Stimulated activated naive CD8-positive, alpha-beta T cell treated with anti-CD3 and anti-CD28 coated beads, Interleukin-15, Interleukin-2, amounts not matched to agents 100 ng/mL and 50 ng/mL, for 24 hours (primary cell): ENCODE measurements at regions not wholly inside any gene's neighbourhood (a gene's known extent, or its start where the extent isn't known, plus 50 kb on each side); places are given as distances from the start of the nearest gene placed in this dataset.
A peak's percentile ranks its signal among the peaks of the same experiment; 100 is the strongest.

ENCODE experiments used
- H3K27ac Mint-ChIP-seq: one replicate; pipeline ENCODE4 v1.8.0; 2021; ENCODE audit warnings: mild to moderate bottlenecking, mixed read lengths
- H3K27me3 Mint-ChIP-seq: one replicate; pipeline ENCODE4 v1.8.0; 2021; ENCODE audit warnings: mixed read lengths
- H3K36me3 Mint-ChIP-seq: one replicate; pipeline ENCODE4 v1.8.0; 2021; ENCODE audit warnings: low read depth, mixed read lengths
- H3K4me1 Mint-ChIP-seq: one replicate; pipeline ENCODE4 v1.8.0; 2021; ENCODE audit warnings: low read depth, mixed read lengths
- H3K4me3 Mint-ChIP-seq: one replicate; pipeline ENCODE4 v1.8.0; 2021; ENCODE audit warnings: mild to moderate bottlenecking, mixed read lengths
- H3K9me3 Mint-ChIP-seq: one replicate; pipeline ENCODE4 v1.8.0; 2021; ENCODE audit warnings: mixed read lengths

- Mint-ChIP-seq H3K27me3 (peaks cover 27% of the 10 kb centered on the region), H3K4me3 (no peak overlapping the region), H3K9me3 (no peaks in the 10 kb centered on the region), H3K36me3 (no peaks in the 10 kb centered on the region), H3K4me1 (peaks cover 9% of the 10 kb centered on the region), H3K27ac (peak overlapping the region; percentile 28)
Observed at GRCh38 chr10:28410420-28411135, 107.7 kb upstream of the MPP7 start.

- Mint-ChIP-seq H3K4me1 (peaks cover 9% of the 10 kb centered on the region), H3K27ac (no peak overlapping the region)
Observed at GRCh38 chr10:28411136-28411460, 108.2 kb upstream of the MPP7 start.

GRCh38 chr10:28411648-28412047 is 108.8 kb upstream of the MPP7 start:
- no peak overlapping the region for H3K4me3 Mint-ChIP-seq
- no peak overlapping the region for H3K27ac Mint-ChIP-seq
- peaks cover 9% of the 10 kb centered on the region for H3K4me1 Mint-ChIP-seq
- H3K9me3 Mint-ChIP-seq, result no peaks in the 10 kb centered on the region
- H3K27me3 Mint-ChIP-seq, result peaks cover 27% of the 10 kb centered on the region
- no peaks in the 10 kb centered on the region for H3K36me3 Mint-ChIP-seq

More at GRCh38 chr10:28411136-28411460, 108.2 kb upstream of the MPP7 start:
- H3K27me3 Mint-ChIP-seq, result peaks cover 27% of the 10 kb centered on the region
- H3K36me3 Mint-ChIP-seq, result no peaks in the 10 kb centered on the region
- H3K4me3 Mint-ChIP-seq, result no peak overlapping the region
- H3K9me3 Mint-ChIP-seq, result no peaks in the 10 kb centered on the region

- Mint-ChIP-seq H3K4me3 (no peak overlapping the region), H3K27ac (no peak overlapping the region), H3K4me1 (no peaks in the 10 kb centered on the region), H3K9me3 (no peaks in the 10 kb centered on the region), H3K36me3 (no peaks in the 10 kb centered on the region), H3K27me3 (peaks cover 12% of the 10 kb centered on the region)
Observed at GRCh38 chr10:28418069-28418468, 114.8 kb upstream of the WAC start.

GRCh38 chr10:28425422-28425821 is 107.5 kb upstream of the WAC start:
- H3K36me3 Mint-ChIP-seq, result no peaks in the 10 kb centered on the region
- no peak overlapping the region for H3K27ac Mint-ChIP-seq
- peaks cover 8% of the 10 kb centered on the region for H3K27me3 Mint-ChIP-seq
- H3K4me1 Mint-ChIP-seq, result no peaks in the 10 kb centered on the region
- no peaks in the 10 kb centered on the region for H3K9me3 Mint-ChIP-seq
- no peak overlapping the region for H3K4me3 Mint-ChIP-seq

GRCh38 chr10:28426392-28427159 is 106.3 kb upstream of the WAC start:
- no peaks in the 10 kb centered on the region for H3K9me3 Mint-ChIP-seq

GRCh38 chr10:28427376-28427775 is 105.5 kb upstream of the WAC start:
- Mint-ChIP-seq H3K4me3 (no peak overlapping the region), H3K4me1 (peaks cover 6% of the 10 kb centered on the region), H3K27ac (no peak overlapping the region), H3K27me3 (peaks cover 8% of the 10 kb centered on the region), H3K9me3 (no peaks in the 10 kb centered on the region), H3K36me3 (no peaks in the 10 kb centered on the region)

More at GRCh38 chr10:28426392-28427159, 106.3 kb upstream of the WAC start:
- no peak overlapping the region for H3K27ac Mint-ChIP-seq
- no peaks in the 10 kb centered on the region for H3K4me1 Mint-ChIP-seq
- H3K4me3 Mint-ChIP-seq, result no peak overlapping the region
- no peaks in the 10 kb centered on the region for H3K36me3 Mint-ChIP-seq
- peaks cover 8% of the 10 kb centered on the region for H3K27me3 Mint-ChIP-seq

- peaks cover 8% of the 10 kb centered on the region for H3K4me1 Mint-ChIP-seq
- peaks cover under 1% of the 10 kb centered on the region for H3K27me3 Mint-ChIP-seq
- H3K27ac Mint-ChIP-seq, result no peak overlapping the region
- H3K4me3 Mint-ChIP-seq, result no peak overlapping the region
- H3K9me3 Mint-ChIP-seq, result no peaks in the 10 kb centered on the region
- H3K36me3 Mint-ChIP-seq, result no peaks in the 10 kb centered on the region
Observed at GRCh38 chr10:28429045-28429444, 103.9 kb upstream of the WAC start.

GRCh38 chr10:28429573-28430216 is 103.2 kb upstream of the WAC start:
- Mint-ChIP-seq H3K36me3 (no peaks in the 10 kb centered on the region), H3K9me3 (no peaks in the 10 kb centered on the region), H3K4me1 (peaks cover 8% of the 10 kb centered on the region), H3K27ac (no peak overlapping the region), H3K27me3 (no peaks in the 10 kb centered on the region), H3K4me3 (no peak overlapping the region)

- Mint-ChIP-seq H3K4me1 (peaks cover 8% of the 10 kb centered on the region), H3K36me3 (no peaks in the 10 kb centered on the region), H3K27me3 (no peaks in the 10 kb centered on the region), H3K4me3 (no peak overlapping the region), H3K9me3 (no peaks in the 10 kb centered on the region), H3K27ac (no peak overlapping the region)
Observed at GRCh38 chr10:28431139-28431538, 101.8 kb upstream of the WAC start.

GRCh38 chr10:28432210-28432676 is 100.7 kb upstream of the WAC start:
- Mint-ChIP-seq H3K27ac (no peak overlapping the region), H3K27me3 (peaks cover 6% of the 10 kb centered on the region), H3K36me3 (no peaks in the 10 kb centered on the region), H3K4me1 (peaks cover 8% of the 10 kb centered on the region), H3K4me3 (peak overlapping the region; percentile 46), H3K9me3 (no peaks in the 10 kb centered on the region)

GRCh38 chr10:28434063-28434462 is 98.9 kb upstream of the WAC start:
- peaks cover 8% of the 10 kb centered on the region for H3K4me1 Mint-ChIP-seq
- no peaks in the 10 kb centered on the region for H3K9me3 Mint-ChIP-seq
- no peak overlapping the region for H3K27ac Mint-ChIP-seq
- H3K27me3 Mint-ChIP-seq, result peaks cover 12% of the 10 kb centered on the region
- no peaks in the 10 kb centered on the region for H3K36me3 Mint-ChIP-seq
- H3K4me3 Mint-ChIP-seq, result no peak overlapping the region

- Mint-ChIP-seq H3K4me3 (no peak overlapping the region), H3K4me1 (no peaks in the 10 kb centered on the region), H3K27me3 (peaks cover 6% of the 10 kb centered on the region), H3K9me3 (no peaks in the 10 kb centered on the region), H3K36me3 (no peaks in the 10 kb centered on the region), H3K27ac (no peak overlapping the region)
Observed at GRCh38 chr10:28442403-28442802, 90.5 kb upstream of the WAC start.

GRCh38 chr10:28444031-28444430 is 88.9 kb upstream of the WAC start:
- H3K4me3 Mint-ChIP-seq, result no peak overlapping the region
- no peak overlapping the region for H3K27ac Mint-ChIP-seq
- H3K36me3 Mint-ChIP-seq, result no peaks in the 10 kb centered on the region
- peaks cover under 1% of the 10 kb centered on the region for H3K27me3 Mint-ChIP-seq
- H3K9me3 Mint-ChIP-seq, result no peaks in the 10 kb centered on the region
- H3K4me1 Mint-ChIP-seq, result no peaks in the 10 kb centered on the region

- Mint-ChIP-seq H3K4me3 (no peak overlapping the region), H3K4me1 (no peaks in the 10 kb centered on the region), H3K9me3 (no peaks in the 10 kb centered on the region), H3K36me3 (no peaks in the 10 kb centered on the region), H3K27me3 (peaks cover 5% of the 10 kb centered on the region), H3K27ac (no peak overlapping the region)
Observed at GRCh38 chr10:28445516-28445915, 87.4 kb upstream of the WAC start.
